ENCODE measurements at regions not wholly inside any gene's neighbourhood (a gene's known extent, or its start where the extent isn't known, plus 50 kb on each side); places are given as distances from the start of the nearest gene placed in this dataset.

DNA sequence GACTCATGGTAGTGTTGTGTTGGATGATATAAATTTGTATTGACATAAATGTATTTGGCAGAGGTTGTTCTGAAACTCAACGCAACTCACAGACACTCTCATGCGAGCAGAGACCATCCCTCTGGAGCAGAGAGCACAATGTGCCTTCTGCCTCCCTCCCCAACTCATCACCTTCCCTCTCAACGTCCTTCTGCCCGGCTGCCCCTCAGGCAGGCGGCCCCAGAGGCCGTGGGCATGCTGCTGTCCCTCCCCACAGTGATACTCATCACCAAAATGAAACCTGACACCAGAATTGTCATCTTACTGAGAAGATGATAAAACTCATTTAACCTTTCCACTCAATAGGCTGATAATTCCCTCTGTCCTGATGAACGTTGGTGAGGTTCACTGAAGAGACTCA lies 260.6 kb downstream of the ETS1 start:
- no peak for DNase-seq

GRCh38 chr11:128324531-128325141 lies 262.7 kb downstream of the ETS1 start:
- no peak for DNase-seq

GRCh38 chr11:128324051-128324481 lies 263.3 kb downstream of the ETS1 start:
- DNase-seq = no peak

GRCh38 chr11:128323381-128323780 lies 264.0 kb downstream of the ETS1 start:
- DNase-seq = peak; percentile 38

- no peak for DNase-seq
These were observed 268.4 kb downstream of the ETS1 start for GRCh38 chr11:128318856-128319474.

- DNase-seq = no peak
These were observed 270.7 kb downstream of the ETS1 start for GRCh38 chr11:128316541-128317227.

DNA sequence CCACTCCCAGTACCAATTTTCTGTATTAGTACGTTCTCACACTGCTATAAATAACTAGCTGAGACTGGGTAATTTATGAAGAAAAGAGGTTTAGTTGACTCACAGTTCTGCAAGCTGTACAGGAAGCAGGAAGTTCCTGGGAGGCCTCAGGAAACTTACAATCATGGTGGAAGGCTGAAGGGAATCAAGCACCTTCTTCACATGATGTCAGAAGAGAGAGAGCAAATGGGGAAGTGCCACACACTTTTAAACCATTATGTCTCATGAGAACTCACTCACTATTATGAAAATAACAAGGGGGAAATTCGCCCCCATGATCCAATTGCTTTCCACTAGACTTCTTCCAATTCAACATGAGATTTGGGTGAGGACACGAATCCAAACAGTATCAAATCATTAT lies 271.4 kb downstream of the ETS1 start:
- DNase-seq = no peak

GRCh38 chr11:128313931-128314330 lies 273.4 kb downstream of the ETS1 start:
- no peak for DNase-seq

GRCh38 chr11:128311742-128312719 lies 275.3 kb downstream of the ETS1 start:
- DNase-seq = peak; percentile 9

- DNase-seq = no peak
These were observed 276.5 kb downstream of the ETS1 start for GRCh38 chr11:128310676-128311445.

GRCh38 chr11:128310005-128310404 lies 277.4 kb downstream of the ETS1 start:
- no peak for DNase-seq

GRCh38 chr11:128308794-128309193 lies 278.6 kb downstream of the ETS1 start:
- no peak for DNase-seq

GRCh38 chr11:128305588-128305987 lies 281.8 kb downstream of the ETS1 start:
- no peak for DNase-seq

GRCh38 chr11:128304666-128305485 lies 282.5 kb downstream of the ETS1 start:
- DNase-seq = no peak

DNA sequence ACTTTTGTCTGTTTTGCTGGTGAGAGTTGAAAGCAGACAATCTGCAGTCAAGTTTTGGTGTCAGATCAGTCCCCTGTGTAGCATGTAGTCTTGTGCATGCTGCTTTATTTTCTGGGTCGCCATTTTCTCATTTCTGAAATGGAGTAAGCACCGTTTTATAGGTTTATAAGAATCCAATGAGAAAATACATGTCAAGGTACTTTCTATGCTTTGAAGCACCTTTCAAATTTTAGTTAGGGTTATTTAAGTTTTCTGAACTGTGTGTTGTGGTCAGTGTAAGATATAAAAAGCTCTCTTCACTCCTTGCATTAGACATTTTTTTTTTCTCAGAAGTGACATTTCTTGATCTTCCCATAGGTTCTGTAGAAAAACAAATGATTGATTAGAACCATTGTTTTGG lies 283.2 kb downstream of the ETS1 start:
- DNase-seq = no peak

DNA sequence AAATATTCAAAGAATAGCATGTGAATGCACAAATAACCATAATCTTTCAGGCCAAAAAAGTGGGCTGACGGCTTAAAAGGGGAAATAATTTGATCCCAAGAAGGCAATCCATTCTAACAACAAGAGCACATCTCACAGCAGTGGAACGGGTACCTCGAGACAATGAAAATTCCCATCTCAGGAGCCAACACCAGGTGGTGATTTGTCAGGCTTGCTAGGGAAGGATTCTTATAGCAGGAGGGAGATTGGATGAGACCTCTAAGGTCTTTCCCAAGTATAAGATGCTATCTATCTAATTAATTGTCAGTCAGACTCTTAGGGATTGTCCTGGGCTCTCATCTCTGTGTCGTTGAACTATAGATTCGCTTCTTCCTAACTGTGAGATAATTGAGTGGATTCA lies 284.0 kb downstream of the ETS1 start:
- no peak for DNase-seq

- DNase-seq = peak; percentile 92
These were observed 284.8 kb downstream of the ETS1 start for GRCh38 chr11:128302425-128303186.

GRCh38 chr11:128301756-128302155 lies 285.6 kb downstream of the ETS1 start:
- DNase-seq = peak; percentile 45

DNA sequence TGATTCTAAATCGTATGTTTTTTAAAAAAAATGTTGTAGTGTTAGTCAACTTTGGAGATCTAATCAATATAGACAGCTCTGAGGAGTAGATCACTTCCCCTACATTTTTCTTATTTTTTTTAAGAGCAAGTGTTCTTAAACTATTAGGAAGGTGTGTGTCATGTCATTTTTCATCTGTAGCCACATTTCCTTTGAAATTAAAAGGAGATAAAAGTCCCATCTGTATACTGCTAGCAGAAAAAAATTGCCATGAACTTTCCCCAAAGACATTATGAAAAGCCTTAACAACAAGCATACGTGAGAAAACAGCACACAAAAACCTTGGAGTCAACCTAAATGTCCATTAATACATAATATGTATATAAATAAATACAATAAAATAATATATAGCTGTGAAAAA lies 286.6 kb downstream of the ETS1 start:
- no peak for DNase-seq

DNA sequence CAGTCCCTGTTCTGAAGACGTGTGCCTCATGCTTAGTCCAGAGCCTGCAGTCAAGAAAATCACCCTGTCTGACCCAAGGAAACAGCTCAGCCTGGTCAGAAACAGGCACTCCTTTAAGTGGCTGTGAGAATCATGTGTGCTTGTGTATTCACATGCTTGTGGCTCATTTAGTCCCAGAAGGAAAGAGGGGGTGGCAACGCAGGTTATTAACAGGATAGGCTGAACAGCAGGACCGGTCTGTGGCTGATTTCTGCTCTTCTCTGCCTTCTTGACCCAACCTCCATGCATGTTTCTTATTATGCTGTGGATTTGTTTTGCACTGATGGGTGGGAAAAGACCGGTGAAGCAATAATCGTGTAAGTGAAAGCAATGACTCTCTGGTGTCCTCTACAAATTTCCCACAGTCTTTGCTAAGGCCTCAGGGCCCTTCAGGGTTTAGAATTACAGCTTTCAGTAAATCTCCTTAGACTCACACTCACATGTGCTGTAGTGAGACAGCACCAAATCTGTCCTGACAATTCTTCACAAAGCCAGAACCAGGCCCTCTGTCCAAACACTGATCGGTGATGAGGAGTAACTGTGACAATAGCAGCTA lies 288.1 kb downstream of the ETS1 start:
- DNase-seq = peak; percentile 80

All from DMS53 (cell line).